ENCODE measurements at regions not wholly inside any gene's neighbourhood (a gene's known extent, or its start where the extent isn't known, plus 50 kb on each side); places are given as distances from the start of the nearest gene placed in this dataset.

DNA sequence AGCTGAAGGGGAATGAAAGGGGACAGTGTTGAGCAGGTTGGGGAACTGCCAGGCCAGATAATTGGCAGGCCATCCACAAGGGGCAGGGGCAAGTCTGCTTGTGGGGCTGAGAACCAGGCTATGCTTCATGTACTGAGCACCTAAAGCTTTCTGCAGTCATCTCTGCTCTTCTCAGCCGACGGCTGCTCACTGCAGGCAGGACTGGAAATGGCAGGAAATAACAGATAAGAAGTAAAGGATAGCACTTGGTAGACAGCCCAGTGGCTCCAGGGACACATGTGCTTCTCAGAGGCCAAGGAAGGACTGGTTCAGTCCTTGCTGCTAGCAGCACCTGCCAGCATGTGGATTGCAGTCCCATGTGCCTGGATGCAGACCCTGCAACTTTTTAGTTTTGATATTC is 89.8 kb downstream of the CD164 start:
- TF ChIP-seq, protein P1, sequence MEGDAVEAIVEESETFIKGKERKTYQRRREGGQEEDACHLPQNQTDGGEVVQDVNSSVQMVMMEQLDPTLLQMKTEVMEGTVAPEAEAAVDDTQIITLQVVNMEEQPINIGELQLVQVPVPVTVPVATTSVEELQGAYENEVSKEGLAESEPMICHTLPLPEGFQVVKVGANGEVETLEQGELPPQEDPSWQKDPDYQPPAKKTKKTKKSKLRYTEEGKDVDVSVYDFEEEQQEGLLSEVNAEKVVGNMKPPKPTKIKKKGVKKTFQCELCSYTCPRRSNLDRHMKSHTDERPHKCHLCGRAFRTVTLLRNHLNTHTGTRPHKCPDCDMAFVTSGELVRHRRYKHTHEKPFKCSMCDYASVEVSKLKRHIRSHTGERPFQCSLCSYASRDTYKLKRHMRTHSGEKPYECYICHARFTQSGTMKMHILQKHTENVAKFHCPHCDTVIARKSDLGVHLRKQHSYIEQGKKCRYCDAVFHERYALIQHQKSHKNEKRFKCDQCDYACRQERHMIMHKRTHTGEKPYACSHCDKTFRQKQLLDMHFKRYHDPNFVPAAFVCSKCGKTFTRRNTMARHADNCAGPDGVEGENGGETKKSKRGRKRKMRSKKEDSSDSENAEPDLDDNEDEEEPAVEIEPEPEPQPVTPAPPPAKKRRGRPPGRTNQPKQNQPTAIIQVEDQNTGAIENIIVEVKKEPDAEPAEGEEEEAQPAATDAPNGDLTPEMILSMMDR (IDR thresholded peaks at IDR 0.05): no peak
- TF ChIP-seq POLR2A (IDR thresholded peaks at IDR 0.05): no peak

Measured in heart left ventricle (tissue), 13 donors.